WTC11 (cell line): ENCODE measurements at regions not wholly inside any gene's neighbourhood (a gene's known extent, or its start where the extent isn't known, plus 50 kb on each side); places are given as distances from the start of the nearest gene placed in this dataset.

Source experiments
- CREM ChIP-seq: sonication (generic); formaldehyde crosslinking; IDR thresholded peaks from 2 replicates; pipeline ENCODE4 v1.8.1; 2022; ENCODE audit warnings: mild to moderate bottlenecking, missing genetic modification reagents, moderate library complexity
- E2F5 ChIP-seq: sonication (generic); formaldehyde crosslinking; IDR thresholded peaks from 2 replicates; pipeline ENCODE4 v1.8.1; 2022; ENCODE audit warnings: mild to moderate bottlenecking, moderate library complexity, missing genetic modification reagents
- MYBL2 ChIP-seq: sonication (generic); formaldehyde crosslinking; IDR thresholded peaks from 2 replicates; pipeline ENCODE4 v1.8.1; 2023; ENCODE audit warnings: mild to moderate bottlenecking, moderate library complexity, missing genetic modification reagents
- NR1H2 ChIP-seq: sonication (generic); formaldehyde crosslinking; IDR thresholded peaks from 2 replicates; pipeline ENCODE4 v1.9.0; 2021; ENCODE audit warnings: mild to moderate bottlenecking, moderate library complexity, missing genetic modification reagents
- NR3C1 ChIP-seq: sonication (generic); formaldehyde crosslinking; conservative IDR thresholded peaks from 2 replicates; pipeline ENCODE4 v1.8.1; 2023; ENCODE audit warnings: low read depth, mild to moderate bottlenecking, missing genetic modification reagents
- ZNF423 ChIP-seq: fragments of 250-450 bp; sonication (Bioruptor Pico); IDR thresholded peaks from 2 replicates; pipeline ENCODE4 v2.1.2; 2022; ENCODE audit warnings: mild to moderate bottlenecking, moderate library complexity
- TF ChIP-seq, protein P1 (sequence below): fragments of 200-600 bp; IDR thresholded peaks from 2 replicates; pipeline ENCODE4 v1.8.0; 2022; ENCODE audit warnings: antibody characterized with exemption
- TF ChIP-seq, protein P2 (sequence below): sonication (generic); formaldehyde crosslinking; IDR thresholded peaks from 2 replicates; pipeline ENCODE4 v1.8.1; 2023; ENCODE audit warnings: mild to moderate bottlenecking, missing genetic modification reagents, borderline replicate concordance

GRCh38 chr12:9337656-9338055 is 129.5 kb upstream of the PZP start:
- TF ChIP-seq, protein P1, sequence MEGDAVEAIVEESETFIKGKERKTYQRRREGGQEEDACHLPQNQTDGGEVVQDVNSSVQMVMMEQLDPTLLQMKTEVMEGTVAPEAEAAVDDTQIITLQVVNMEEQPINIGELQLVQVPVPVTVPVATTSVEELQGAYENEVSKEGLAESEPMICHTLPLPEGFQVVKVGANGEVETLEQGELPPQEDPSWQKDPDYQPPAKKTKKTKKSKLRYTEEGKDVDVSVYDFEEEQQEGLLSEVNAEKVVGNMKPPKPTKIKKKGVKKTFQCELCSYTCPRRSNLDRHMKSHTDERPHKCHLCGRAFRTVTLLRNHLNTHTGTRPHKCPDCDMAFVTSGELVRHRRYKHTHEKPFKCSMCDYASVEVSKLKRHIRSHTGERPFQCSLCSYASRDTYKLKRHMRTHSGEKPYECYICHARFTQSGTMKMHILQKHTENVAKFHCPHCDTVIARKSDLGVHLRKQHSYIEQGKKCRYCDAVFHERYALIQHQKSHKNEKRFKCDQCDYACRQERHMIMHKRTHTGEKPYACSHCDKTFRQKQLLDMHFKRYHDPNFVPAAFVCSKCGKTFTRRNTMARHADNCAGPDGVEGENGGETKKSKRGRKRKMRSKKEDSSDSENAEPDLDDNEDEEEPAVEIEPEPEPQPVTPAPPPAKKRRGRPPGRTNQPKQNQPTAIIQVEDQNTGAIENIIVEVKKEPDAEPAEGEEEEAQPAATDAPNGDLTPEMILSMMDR: no peak
- TF ChIP-seq E2F5 (CRISPR knock-in tag) (no peak), CREM (CRISPR knock-in tag) (no peak), NR3C1 (CRISPR knock-in tag) (no peak), ZNF423 (CRISPR knock-in tag) (no peak), NR1H2 (CRISPR knock-in tag) (no peak), MYBL2 (no peak)
- TF ChIP-seq, protein P2, sequence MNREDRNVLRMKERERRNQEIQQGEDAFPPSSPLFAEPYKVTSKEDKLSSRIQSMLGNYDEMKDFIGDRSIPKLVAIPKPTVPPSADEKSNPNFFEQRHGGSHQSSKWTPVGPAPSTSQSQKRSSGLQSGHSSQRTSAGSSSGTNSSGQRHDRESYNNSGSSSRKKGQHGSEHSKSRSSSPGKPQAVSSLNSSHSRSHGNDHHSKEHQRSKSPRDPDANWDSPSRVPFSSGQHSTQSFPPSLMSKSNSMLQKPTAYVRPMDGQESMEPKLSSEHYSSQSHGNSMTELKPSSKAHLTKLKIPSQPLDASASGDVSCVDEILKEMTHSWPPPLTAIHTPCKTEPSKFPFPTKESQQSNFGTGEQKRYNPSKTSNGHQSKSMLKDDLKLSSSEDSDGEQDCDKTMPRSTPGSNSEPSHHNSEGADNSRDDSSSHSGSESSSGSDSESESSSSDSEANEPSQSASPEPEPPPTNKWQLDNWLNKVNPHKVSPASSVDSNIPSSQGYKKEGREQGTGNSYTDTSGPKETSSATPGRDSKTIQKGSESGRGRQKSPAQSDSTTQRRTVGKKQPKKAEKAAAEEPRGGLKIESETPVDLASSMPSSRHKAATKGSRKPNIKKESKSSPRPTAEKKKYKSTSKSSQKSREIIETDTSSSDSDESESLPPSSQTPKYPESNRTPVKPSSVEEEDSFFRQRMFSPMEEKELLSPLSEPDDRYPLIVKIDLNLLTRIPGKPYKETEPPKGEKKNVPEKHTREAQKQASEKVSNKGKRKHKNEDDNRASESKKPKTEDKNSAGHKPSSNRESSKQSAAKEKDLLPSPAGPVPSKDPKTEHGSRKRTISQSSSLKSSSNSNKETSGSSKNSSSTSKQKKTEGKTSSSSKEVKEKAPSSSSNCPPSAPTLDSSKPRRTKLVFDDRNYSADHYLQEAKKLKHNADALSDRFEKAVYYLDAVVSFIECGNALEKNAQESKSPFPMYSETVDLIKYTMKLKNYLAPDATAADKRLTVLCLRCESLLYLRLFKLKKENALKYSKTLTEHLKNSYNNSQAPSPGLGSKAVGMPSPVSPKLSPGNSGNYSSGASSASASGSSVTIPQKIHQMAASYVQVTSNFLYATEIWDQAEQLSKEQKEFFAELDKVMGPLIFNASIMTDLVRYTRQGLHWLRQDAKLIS: no peak
